ENCODE measurements at regions not wholly inside any gene's neighbourhood (a gene's known extent, or its start where the extent isn't known, plus 50 kb on each side); places are given as distances from the start of the nearest gene placed in this dataset.

GRCh38 chr4:161133586-161134276 lies 1030.1 kb downstream of the FSTL5 start:
- ATAC-seq (ENCODE audit: low read depth) (no peak), DNase-seq (no peak)
- no peaks in the 10 kb centered on the region for H3K4me1 Mint-ChIP-seq
- Histone ChIP-seq H3K36me3 (replicated peaks in 1 of 2; ENCODE audit: control extremely low read depth in 1 of 2, control insufficient read depth in 1 of 2, extremely low read depth in 1 of 2, insufficient read depth in 2 of 2, low read length in 1 of 2) (no peaks in the 10 kb centered on the region), H3K9me3 (ENCODE audit: control extremely low read depth in 1 of 3, control insufficient read depth in 2 of 3, insufficient read depth in 1 of 3, low read length in 2 of 3) (peaks cover 0 to 5% (median 0%) of the 10 kb centered on the region in 3 donors), H3K4me3 (ENCODE audit: control extremely low read depth in 1 of 5, extremely low read depth in 1 of 5, insufficient read depth in 1 of 5, low read depth in 2 of 5, low read length in 4 of 5) (no peak overlapping the region), H2AFZ (ENCODE audit: insufficient read depth, low read depth, low read length, poor library complexity, severe bottlenecking) (no peak overlapping the region), H3K27ac (ENCODE audit: low read length in 2 of 2) (no peak overlapping the region), H4K20me1 (ENCODE audit: control insufficient read depth, insufficient read depth, low read length, poor library complexity, severe bottlenecking) (no peaks in the 10 kb centered on the region), H3K4me1 (ENCODE audit: control insufficient read depth in 2 of 2, insufficient read depth in 2 of 2, low read length in 2 of 2) (no peaks in the 10 kb centered on the region), H3K27me3 (replicated peaks in 1 of 4; ENCODE audit: control extremely low read depth in 1 of 4, control insufficient read depth in 3 of 4, insufficient read depth in 4 of 4, low read length in 3 of 4) (no peaks in the 10 kb centered on the region), H3K4me2 (replicated peaks; ENCODE audit: low read depth, low read length, poor library complexity, severe bottlenecking) (no peak overlapping the region), H3K79me2 (ENCODE audit: control insufficient read depth, insufficient read depth, low read length) (no peaks in the 10 kb centered on the region), H3K9ac (ENCODE audit: low read length) (no peak overlapping the region)
- intact Hi-C loops (cut with micrococcal nuclease), result no loop called here
- H3K27me3 Mint-ChIP-seq, result no peaks in the 10 kb centered on the region
- peaks cover 2% of the 10 kb centered on the region for H3K9me3 Mint-ChIP-seq (ENCODE audit: insufficient read depth)
- no peak overlapping the region for H3K4me3 Mint-ChIP-seq
- POLR2A ChIA-PET, result no interaction called here
- TF ChIP-seq EZH2 (IDR thresholded peaks at IDR 0.05; ENCODE audit: borderline replicate concordance, insufficient read depth, low read depth, low read length, poor library complexity, severe bottlenecking) (no peak), CTCF (IDR thresholded peaks at IDR 0.05) (no peak)
- no peak overlapping the region for H3K27ac Mint-ChIP-seq
- WGBS (ENCODE audit: insufficient coverage), result no CpG with 5 or more reads among the region's 4 CpGs
- CTCF ChIA-PET, result no interaction called here

GRCh38 chr4:161132715-161133425 lies 1030.9 kb downstream of the FSTL5 start:
- no peak for DNase-seq
- H3K27me3 ChIP-seq (replicated peaks in 1 of 4; ENCODE audit: control extremely low read depth in 1 of 4, control insufficient read depth in 3 of 4, insufficient read depth in 4 of 4, low read length in 3 of 4), result no peaks in the 10 kb centered on the region
- no peaks in the 10 kb centered on the region for H3K79me2 ChIP-seq (ENCODE audit: control insufficient read depth, insufficient read depth, low read length)
- no peak overlapping the region for H3K4me3 Mint-ChIP-seq
- H3K4me3 ChIP-seq (ENCODE audit: control extremely low read depth in 1 of 5, extremely low read depth in 1 of 5, insufficient read depth in 1 of 5, low read depth in 2 of 5, low read length in 4 of 5), result no peak overlapping the region
- H2AFZ ChIP-seq (ENCODE audit: insufficient read depth, low read depth, low read length, poor library complexity, severe bottlenecking), result no peak overlapping the region
- ChIA-PET CTCF (no interaction called here), POLR2A (no interaction called here)
- WGBS (ENCODE audit: insufficient coverage), result no CpG with 5 or more reads among the region's 4 CpGs
- no peak overlapping the region for H3K4me2 ChIP-seq (replicated peaks; ENCODE audit: low read depth, low read length, poor library complexity, severe bottlenecking)
- intact Hi-C loops (cut with micrococcal nuclease), result no loop called here
- TF ChIP-seq EZH2 (IDR thresholded peaks at IDR 0.05; ENCODE audit: borderline replicate concordance, insufficient read depth, low read depth, low read length, poor library complexity, severe bottlenecking) (no peak), CTCF (IDR thresholded peaks at IDR 0.05) (no peak)
- ATAC-seq (ENCODE audit: low read depth), result no peak
- H3K9ac ChIP-seq (ENCODE audit: low read length), result no peak overlapping the region
- peaks cover 0 to 5% (median 0%) of the 10 kb centered on the region in 3 donors for H3K9me3 ChIP-seq (ENCODE audit: control extremely low read depth in 1 of 3, control insufficient read depth in 2 of 3, insufficient read depth in 1 of 3, low read length in 2 of 3)
- no peak overlapping the region for H3K27ac Mint-ChIP-seq
- no peaks in the 10 kb centered on the region for H3K4me1 Mint-ChIP-seq
- no peaks in the 10 kb centered on the region for H3K4me1 ChIP-seq (ENCODE audit: control insufficient read depth in 2 of 2, insufficient read depth in 2 of 2, low read length in 2 of 2)
- no peak overlapping the region for H3K27ac ChIP-seq (ENCODE audit: low read length in 2 of 2)
- H4K20me1 ChIP-seq (ENCODE audit: control insufficient read depth, insufficient read depth, low read length, poor library complexity, severe bottlenecking), result no peaks in the 10 kb centered on the region
- H3K9me3 Mint-ChIP-seq (ENCODE audit: insufficient read depth), result peaks cover 2% of the 10 kb centered on the region
- no peaks in the 10 kb centered on the region for H3K27me3 Mint-ChIP-seq
- H3K36me3 ChIP-seq (replicated peaks in 1 of 2; ENCODE audit: control extremely low read depth in 1 of 2, control insufficient read depth in 1 of 2, extremely low read depth in 1 of 2, insufficient read depth in 2 of 2, low read length in 1 of 2), result no peaks in the 10 kb centered on the region

All from B cell (primary cell).